ENCODE measurements at regions not wholly inside any gene's neighbourhood (a gene's known extent, or its start where the extent isn't known, plus 50 kb on each side); places are given as distances from the start of the nearest gene placed in this dataset.
"Not testable (repeated sequence)": the region's sequence is repeated elsewhere in the genome, so short reads cannot be mapped to it uniquely, and the experiment has no call there.

- not testable (repeated sequence) for H3K36me3 ChIP-seq (ENCODE audit: control insufficient read depth, insufficient read depth, low read length); H3K9me3 ChIP-seq (ENCODE audit: control insufficient read depth, insufficient read depth, low read length); H3K27me3 ChIP-seq (ENCODE audit: control insufficient read depth, insufficient read depth, low read length); H3K4me3 ChIP-seq (ENCODE audit: low read depth, low read length); H3K4me1 ChIP-seq (ENCODE audit: control insufficient read depth, insufficient read depth, low read length); H3K27ac ChIP-seq (ENCODE audit: low read depth, low read length); DNase-seq (ENCODE audit: low read depth in 4 of 6, low spot score in 6 of 6)
- 97% methylated on average over 27 of the region's 29 CpGs for WGBS (ENCODE audit: insufficient coverage)
Measured at GRCh38 chr10:34035241-34035790, 700.8 kb upstream of the NRP1 start.

DNA sequence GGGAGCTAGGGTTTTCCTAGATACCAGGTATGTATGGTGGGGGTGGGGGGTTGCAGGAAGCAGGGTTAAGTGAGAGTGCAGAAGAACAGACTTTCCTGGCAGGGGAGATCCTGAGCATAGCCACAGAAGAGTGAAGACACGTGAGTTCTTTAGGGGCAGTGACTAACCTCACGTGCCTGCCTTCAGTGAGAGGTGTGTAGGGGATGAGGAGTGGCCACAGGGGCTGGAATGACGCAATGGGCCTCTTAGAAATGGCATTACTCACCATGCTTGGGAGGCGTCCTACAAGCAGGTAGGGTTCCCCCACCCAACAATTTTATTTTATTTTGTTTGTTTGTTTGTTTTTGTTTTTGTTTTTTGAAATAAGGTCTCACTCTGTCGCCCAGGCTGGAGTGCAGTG lies 698.6 kb upstream of the NRP1 start:
- Histone ChIP-seq H3K27me3 (ENCODE audit: control insufficient read depth, insufficient read depth, low read length) (no peaks in the 10 kb centered on the region), H3K36me3 (ENCODE audit: control insufficient read depth, insufficient read depth, low read length) (no peaks in the 10 kb centered on the region), H3K9me3 (ENCODE audit: control insufficient read depth, insufficient read depth, low read length) (no peaks in the 10 kb centered on the region), H3K4me1 (ENCODE audit: control insufficient read depth, insufficient read depth, low read length) (no peaks in the 10 kb centered on the region), H3K4me3 (ENCODE audit: low read depth, low read length) (no peak overlapping the region), H3K27ac (ENCODE audit: low read depth, low read length) (no peak overlapping the region)
- 91% methylated on average over 4 of the region's 5 CpGs for WGBS (ENCODE audit: insufficient coverage)
- no peak for DNase-seq (ENCODE audit: low read depth in 4 of 6, low spot score in 6 of 6)

- Histone ChIP-seq H3K36me3 (ENCODE audit: control insufficient read depth, insufficient read depth, low read length) (no peaks in the 10 kb centered on the region), H3K9me3 (ENCODE audit: control insufficient read depth, insufficient read depth, low read length) (no peaks in the 10 kb centered on the region), H3K4me3 (ENCODE audit: low read depth, low read length) (no peak overlapping the region), H3K4me1 (ENCODE audit: control insufficient read depth, insufficient read depth, low read length) (no peaks in the 10 kb centered on the region), H3K27me3 (ENCODE audit: control insufficient read depth, insufficient read depth, low read length) (no peaks in the 10 kb centered on the region), H3K27ac (ENCODE audit: low read depth, low read length) (no peak overlapping the region)
- DNase-seq (ENCODE audit: low read depth in 4 of 6, low spot score in 6 of 6): no peak
- 100% methylated on average over 1 of the region's 3 CpGs for WGBS (ENCODE audit: insufficient coverage)
Measured at GRCh38 chr10:34032564-34032963, 698.1 kb upstream of the NRP1 start.

- DNase-seq (ENCODE audit: low read depth in 4 of 6, low spot score in 6 of 6): peak in 1 of 6 donors; percentile 31
Measured at GRCh38 chr10:34031400-34031799, 696.9 kb upstream of the NRP1 start.

GRCh38 chr10:34029455-34029854 lies 695.0 kb upstream of the NRP1 start:
- no peaks in the 10 kb centered on the region for H3K4me1 ChIP-seq (ENCODE audit: control insufficient read depth, insufficient read depth, low read length)
- no peaks in the 10 kb centered on the region for H3K27me3 ChIP-seq (ENCODE audit: control insufficient read depth, insufficient read depth, low read length)
- no peaks in the 10 kb centered on the region for H3K9me3 ChIP-seq (ENCODE audit: control insufficient read depth, insufficient read depth, low read length)
- no peak overlapping the region for H3K27ac ChIP-seq (ENCODE audit: low read depth, low read length)
- H3K36me3 ChIP-seq (ENCODE audit: control insufficient read depth, insufficient read depth, low read length): no peaks in the 10 kb centered on the region
- WGBS (ENCODE audit: insufficient coverage): 85% methylated on average over 10 of the region's 10 CpGs
- DNase-seq (ENCODE audit: low read depth in 4 of 6, low spot score in 6 of 6): no peak
- H3K4me3 ChIP-seq (ENCODE audit: low read depth, low read length): no peak overlapping the region

More at GRCh38 chr10:34031400-34031799, 696.9 kb upstream of the NRP1 start:
- Histone ChIP-seq H3K36me3 (ENCODE audit: control insufficient read depth, insufficient read depth, low read length) (no peaks in the 10 kb centered on the region), H3K9me3 (ENCODE audit: control insufficient read depth, insufficient read depth, low read length) (no peaks in the 10 kb centered on the region), H3K4me1 (ENCODE audit: control insufficient read depth, insufficient read depth, low read length) (no peaks in the 10 kb centered on the region), H3K4me3 (ENCODE audit: low read depth, low read length) (no peak overlapping the region), H3K27ac (ENCODE audit: low read depth, low read length) (no peak overlapping the region), H3K27me3 (ENCODE audit: control insufficient read depth, insufficient read depth, low read length) (no peaks in the 10 kb centered on the region)
- 63% methylated on average over 3 of the region's 3 CpGs for WGBS (ENCODE audit: insufficient coverage)

DNA sequence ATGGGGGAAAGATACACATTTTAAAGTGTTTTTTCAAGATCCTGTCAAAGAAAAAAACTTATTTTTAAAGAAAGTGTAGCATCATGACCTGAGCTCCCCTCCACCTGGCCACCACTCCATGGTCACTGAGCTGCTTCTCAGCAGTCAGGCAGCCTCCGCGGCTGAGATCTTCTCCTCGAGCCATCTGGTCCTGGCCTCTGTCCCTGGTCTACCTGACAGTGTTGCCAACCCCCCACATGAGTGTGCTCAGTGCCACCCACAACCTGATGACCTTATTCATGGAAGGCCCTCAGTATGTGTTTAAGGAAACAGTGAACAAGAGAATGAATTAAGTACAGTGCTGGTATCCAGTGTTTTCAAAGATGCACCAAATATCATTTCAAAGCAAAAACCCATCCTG lies 694.5 kb upstream of the NRP1 start:
- Histone ChIP-seq H3K27me3 (ENCODE audit: control insufficient read depth, insufficient read depth, low read length) (no peaks in the 10 kb centered on the region), H3K4me3 (ENCODE audit: low read depth, low read length) (no peak overlapping the region), H3K36me3 (ENCODE audit: control insufficient read depth, insufficient read depth, low read length) (no peaks in the 10 kb centered on the region), H3K27ac (ENCODE audit: low read depth, low read length) (no peak overlapping the region), H3K4me1 (ENCODE audit: control insufficient read depth, insufficient read depth, low read length) (no peaks in the 10 kb centered on the region), H3K9me3 (ENCODE audit: control insufficient read depth, insufficient read depth, low read length) (no peaks in the 10 kb centered on the region)
- WGBS (ENCODE audit: insufficient coverage): 87% methylated on average over 2 of the region's 3 CpGs
- DNase-seq (ENCODE audit: low read depth in 4 of 6, low spot score in 6 of 6): no peak

- H3K27me3 ChIP-seq (ENCODE audit: control insufficient read depth, insufficient read depth, low read length): no peaks in the 10 kb centered on the region
- no peaks in the 10 kb centered on the region for H3K9me3 ChIP-seq (ENCODE audit: control insufficient read depth, insufficient read depth, low read length)
- DNase-seq (ENCODE audit: low read depth in 4 of 6, low spot score in 6 of 6): no peak
Measured at GRCh38 chr10:34024693-34025425, 690.4 kb upstream of the NRP1 start.

GRCh38 chr10:34024282-34024681 lies 689.8 kb upstream of the NRP1 start:
- no CpG with 5 or more reads among the region's 3 CpGs for WGBS (ENCODE audit: insufficient coverage)
- DNase-seq (ENCODE audit: low read depth in 4 of 6, low spot score in 6 of 6): no peak
- Histone ChIP-seq H3K27me3 (ENCODE audit: control insufficient read depth, insufficient read depth, low read length) (no peaks in the 10 kb centered on the region), H3K36me3 (ENCODE audit: control insufficient read depth, insufficient read depth, low read length) (no peaks in the 10 kb centered on the region), H3K4me3 (ENCODE audit: low read depth, low read length) (no peak overlapping the region), H3K27ac (ENCODE audit: low read depth, low read length) (no peak overlapping the region), H3K9me3 (ENCODE audit: control insufficient read depth, insufficient read depth, low read length) (no peaks in the 10 kb centered on the region), H3K4me1 (ENCODE audit: control insufficient read depth, insufficient read depth, low read length) (no peaks in the 10 kb centered on the region)

More at GRCh38 chr10:34024693-34025425, 690.4 kb upstream of the NRP1 start:
- Histone ChIP-seq H3K4me3 (ENCODE audit: low read depth, low read length) (no peak overlapping the region), H3K4me1 (ENCODE audit: control insufficient read depth, insufficient read depth, low read length) (no peaks in the 10 kb centered on the region), H3K36me3 (ENCODE audit: control insufficient read depth, insufficient read depth, low read length) (no peaks in the 10 kb centered on the region), H3K27ac (ENCODE audit: low read depth, low read length) (no peak overlapping the region)
- WGBS (ENCODE audit: insufficient coverage): 79% methylated on average over 7 of the region's 9 CpGs

- Histone ChIP-seq H3K27ac (ENCODE audit: low read depth, low read length) (no peak overlapping the region), H3K9me3 (ENCODE audit: control insufficient read depth, insufficient read depth, low read length) (no peaks in the 10 kb centered on the region), H3K36me3 (ENCODE audit: control insufficient read depth, insufficient read depth, low read length) (no peaks in the 10 kb centered on the region), H3K4me1 (ENCODE audit: control insufficient read depth, insufficient read depth, low read length) (no peaks in the 10 kb centered on the region), H3K27me3 (ENCODE audit: control insufficient read depth, insufficient read depth, low read length) (no peaks in the 10 kb centered on the region), H3K4me3 (ENCODE audit: low read depth, low read length) (no peak overlapping the region)
- DNase-seq (ENCODE audit: low read depth in 4 of 6, low spot score in 6 of 6): no peak
- 67% methylated on average over 3 of the region's 6 CpGs for WGBS (ENCODE audit: insufficient coverage)
Measured at GRCh38 chr10:34022195-34022594, 687.7 kb upstream of the NRP1 start.

DNA sequence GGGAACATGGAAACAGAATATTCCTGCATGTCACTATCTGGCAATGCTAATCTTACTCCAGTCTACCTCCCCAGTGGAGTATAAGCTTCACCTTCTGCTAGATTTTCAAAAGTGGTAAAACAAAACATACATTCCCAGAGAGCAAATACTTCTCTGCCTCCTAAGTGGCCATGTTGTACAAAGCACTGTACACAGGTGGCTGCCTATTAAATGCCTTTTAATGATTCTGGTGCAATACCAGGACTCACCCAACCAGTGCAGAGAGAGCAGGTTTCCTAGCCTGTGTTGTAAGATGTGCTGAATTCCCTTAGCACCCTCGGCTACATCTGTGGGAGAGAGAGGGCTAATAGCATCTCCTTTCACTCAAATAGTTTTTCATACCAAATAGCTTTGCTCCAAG lies 684.3 kb upstream of the NRP1 start:
- peak in 1 of 6 donors; percentile 43 for DNase-seq (ENCODE audit: low read depth in 4 of 6, low spot score in 6 of 6)
- no peak overlapping the region for H3K27ac ChIP-seq (ENCODE audit: low read depth, low read length)
- no peaks in the 10 kb centered on the region for H3K9me3 ChIP-seq (ENCODE audit: control insufficient read depth, insufficient read depth, low read length)
- no CpG with 5 or more reads among the region's 1 CpG for WGBS (ENCODE audit: insufficient coverage)
- H3K4me1 ChIP-seq (ENCODE audit: control insufficient read depth, insufficient read depth, low read length): no peaks in the 10 kb centered on the region
- H3K27me3 ChIP-seq (ENCODE audit: control insufficient read depth, insufficient read depth, low read length): no peaks in the 10 kb centered on the region
- H3K36me3 ChIP-seq (ENCODE audit: control insufficient read depth, insufficient read depth, low read length): no peaks in the 10 kb centered on the region
- H3K4me3 ChIP-seq (ENCODE audit: low read depth, low read length): no peak overlapping the region
